ENCODE measurements at regions not wholly inside any gene's neighbourhood (a gene's known extent, or its start where the extent isn't known, plus 50 kb on each side); places are given as distances from the start of the nearest gene placed in this dataset.

DNA sequence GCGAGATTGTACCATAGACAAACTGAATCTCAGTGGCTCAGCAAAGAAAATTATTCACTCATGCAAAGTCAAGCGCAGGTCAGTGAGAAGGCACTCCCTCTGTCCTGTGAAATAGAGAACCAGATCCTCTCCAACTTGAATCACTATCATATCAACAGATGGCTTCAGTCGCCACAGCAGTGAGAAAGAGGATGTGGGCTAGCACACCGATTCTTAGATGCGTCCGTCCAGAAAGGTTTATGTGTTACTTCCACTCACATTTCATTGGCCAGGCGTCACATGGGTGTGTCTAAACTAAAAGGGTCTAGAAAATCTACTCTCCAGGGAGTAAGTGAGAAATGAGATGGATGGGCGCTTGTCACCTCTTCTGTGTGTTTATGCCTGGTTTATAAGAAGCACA is 141.6 kb upstream of the KBTBD8 start:
- peak; percentile 8 for TF ChIP-seq NFYB (IDR thresholded peaks at IDR 0.05; ENCODE audit: extremely low read depth, insufficient read length)
- TF ChIP-seq BDP1 (IDR thresholded peaks at IDR 0.05; ENCODE audit: insufficient read depth, insufficient read length): no peak
- 0 out of 2 replicates have a peak, but pooled peaks have one; percentile 7 for TF ChIP-seq SPI1 (IDR thresholded peaks at IDR 0.05; ENCODE audit: borderline replicate concordance, low read depth, low read length)
- intact Hi-C loops (cut with micrococcal nuclease) (no loop called here), in situ Hi-C loops (cut with MboI) (no loop called here)
- WGBS (ENCODE audit: insufficient coverage, low coverage, missing lambda C conversion rate): 0% methylated on average over 8 of the region's 8 CpGs
- no peak for FAIRE-seq
- H3K9ac ChIP-seq (ENCODE audit: insufficient read depth in 1 of 2, low read depth in 2 of 2, low read length in 2 of 2): no peak overlapping the region
- BruUV-seq (replicated peaks): no TSS peak
- no peak overlapping the region for H3K27ac ChIP-seq (ENCODE audit: extremely low read depth, low read depth, low read length)
- ChIA-PET CTCF (ENCODE audit: low intra/inter-chr PET ratio) (no interaction called here), POLR2A (no interaction called here)
- no peak for ATAC-seq
- no peaks in the 10 kb centered on the region for H3K9me1 ChIP-seq (ENCODE audit: control insufficient read depth, insufficient read depth, low read length)
- H3K36me3 ChIP-seq (ENCODE audit: control insufficient read depth, insufficient read depth, low read length): no peaks in the 10 kb centered on the region
- no peaks in the 10 kb centered on the region for H3K9me3 ChIP-seq (replicated peaks; ENCODE audit: control insufficient read depth, insufficient read depth, low read depth, low read length)
- no peaks in the 10 kb centered on the region for H4K20me1 ChIP-seq (replicated peaks; ENCODE audit: control insufficient read depth, insufficient read depth, low read length)
- no peak overlapping the region for H3K4me2 ChIP-seq (ENCODE audit: insufficient read depth, low read length)
- no peak overlapping the region for H2AFZ ChIP-seq (ENCODE audit: low read depth, low read length)
- H3K4me1 ChIP-seq (replicated peaks in 1 of 2; ENCODE audit: control insufficient read depth in 2 of 2, insufficient read depth in 2 of 2, low read length in 2 of 2): no peaks in the 10 kb centered on the region
- H3K27me3 ChIP-seq (ENCODE audit: control insufficient read depth in 2 of 2, insufficient read depth in 2 of 2, low read length in 2 of 2): peaks cover 0 to 3% of the 10 kb centered on the region in 2 experiments; a peak in 1 of 5 replicates
- no peak for DNase-seq (ENCODE audit: extremely low read depth in 1 of 4, low spot score in 3 of 4)
- H3K4me3 ChIP-seq: no peak overlapping the region
- no peaks in the 10 kb centered on the region for H3K79me2 ChIP-seq (ENCODE audit: control insufficient read depth, insufficient read depth, low read length)

GRCh38 chr3:66858656-66859381 is 139.3 kb upstream of the KBTBD8 start:
- Histone ChIP-seq H3K9me1 (ENCODE audit: control insufficient read depth, insufficient read depth, low read length) (no peaks in the 10 kb centered on the region), H3K4me2 (ENCODE audit: insufficient read depth, low read length) (peak overlapping the region; percentile 32; the same call in 1 of the 2 replicates), H2AFZ (ENCODE audit: low read depth, low read length) (no peak overlapping the region), H3K27me3 (ENCODE audit: control insufficient read depth in 2 of 2, insufficient read depth in 2 of 2, low read length in 2 of 2) (no peaks in the 10 kb centered on the region), H3K9ac (ENCODE audit: insufficient read depth in 1 of 2, low read depth in 2 of 2, low read length in 2 of 2) (no peak overlapping the region), H3K36me3 (ENCODE audit: control insufficient read depth, insufficient read depth, low read length) (no peaks in the 10 kb centered on the region), H3K27ac (ENCODE audit: extremely low read depth, low read depth, low read length) (no peak overlapping the region), H4K20me1 (replicated peaks; ENCODE audit: control insufficient read depth, insufficient read depth, low read length) (no peaks in the 10 kb centered on the region), H3K9me3 (replicated peaks; ENCODE audit: control insufficient read depth, insufficient read depth, low read depth, low read length) (no peaks in the 10 kb centered on the region), H3K4me3 (no peak overlapping the region), H3K4me1 (replicated peaks in 1 of 2; ENCODE audit: control insufficient read depth in 2 of 2, insufficient read depth in 2 of 2, low read length in 2 of 2) (no peaks in the 10 kb centered on the region), H3K79me2 (ENCODE audit: control insufficient read depth, insufficient read depth, low read length) (no peaks in the 10 kb centered on the region)
- FAIRE-seq (no peak), ATAC-seq (peak; percentile 99), DNase-seq (ENCODE audit: extremely low read depth in 1 of 4, low spot score in 3 of 4) (peak; percentile 38 to 66 (median 43))
- WGBS (ENCODE audit: insufficient coverage, low coverage, missing lambda C conversion rate): 3% methylated on average over 12 of the region's 15 CpGs
- POLR2A ChIA-PET: no interaction called here
- intact Hi-C loops (cut with micrococcal nuclease): no loop called here
- no TSS peak for BruUV-seq (replicated peaks)
- in situ Hi-C loops (cut with MboI): no loop called here
- CTCF ChIA-PET (ENCODE audit: low intra/inter-chr PET ratio): no interaction called here
- no peak for TF ChIP-seq TARDBP (IDR thresholded peaks at IDR 0.05)
- peak in 1 of 2 experiments; percentile 41; a peak in 2 of 4 replicates for TF ChIP-seq RAD21 (CRISPR knock-in tag; conservative IDR thresholded peaks at IDR 0.05 in 1 of 2, IDR thresholded peaks at IDR 0.05 in 1 of 2)
- peak; percentile 57 to 67 (median 62) for TF ChIP-seq CTCF (IDR thresholded peaks at IDR 0.05 in 2 of 3, conservative IDR thresholded peaks at IDR 0.05 in 1 of 3; ENCODE audit: insufficient read depth in 2 of 3, low read depth in 1 of 3, low read length in 3 of 3)
- TF ChIP-seq, protein P1, sequence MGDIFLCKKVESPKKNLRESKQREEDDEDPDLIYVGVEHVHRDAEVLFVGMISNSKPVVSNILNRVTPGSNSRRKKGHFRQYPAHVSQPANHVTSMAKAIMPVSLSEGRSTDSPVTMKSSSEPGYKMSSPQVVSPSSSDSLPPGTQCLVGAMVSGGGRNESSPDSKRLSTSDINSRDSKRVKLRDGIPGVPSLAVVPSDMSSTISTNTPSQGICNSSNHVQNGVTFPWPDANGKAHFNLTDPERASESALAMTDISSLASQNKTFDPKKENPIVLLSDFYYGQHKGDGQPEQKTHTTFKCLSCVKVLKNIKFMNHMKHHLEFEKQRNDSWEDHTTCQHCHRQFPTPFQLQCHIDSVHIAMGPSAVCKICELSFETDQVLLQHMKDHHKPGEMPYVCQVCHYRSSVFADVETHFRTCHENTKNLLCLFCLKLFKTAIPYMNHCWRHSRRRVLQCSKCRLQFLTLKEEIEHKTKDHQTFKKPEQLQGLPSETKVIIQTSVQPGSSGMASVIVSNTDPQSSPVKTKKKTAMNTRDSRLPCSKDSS (IDR thresholded peaks at IDR 0.05; ENCODE audit: low read depth, partially characterized antibody): no peak
- TF ChIP-seq MAZ (CRISPR knock-in tag; conservative IDR thresholded peaks at IDR 0.05 in 1 of 2, IDR thresholded peaks at IDR 0.05 in 1 of 2): peak in 1 of 2 experiments; percentile 38; a peak in 1 of 4 replicates
